ENCODE measurements at regions not wholly inside any gene's neighbourhood (a gene's known extent, or its start where the extent isn't known, plus 50 kb on each side); places are given as distances from the start of the nearest gene placed in this dataset.
A peak's percentile ranks its signal among the peaks of the same experiment; 100 is the strongest.

DNA sequence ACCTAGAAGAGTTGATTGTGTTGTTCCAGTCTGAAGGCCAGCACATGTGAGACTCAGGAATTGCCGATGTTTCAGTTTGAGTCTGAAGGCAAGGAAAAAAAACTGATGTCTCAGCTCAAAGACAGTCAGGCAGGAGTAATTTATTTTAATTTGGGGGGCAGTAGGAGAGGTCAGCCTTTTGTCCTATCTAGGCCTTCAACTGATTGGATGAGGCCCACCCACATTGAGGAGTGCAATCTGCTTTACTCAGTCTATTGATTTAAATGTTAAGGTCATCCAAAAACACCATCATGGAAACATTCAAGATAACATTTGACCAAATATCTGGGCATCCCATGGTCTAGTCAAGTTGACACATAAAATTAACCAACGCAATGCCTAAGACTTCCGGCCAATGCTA lies 288.9 kb downstream of the CDK5RAP2 start:
- DNase-seq, result no peak

DNA sequence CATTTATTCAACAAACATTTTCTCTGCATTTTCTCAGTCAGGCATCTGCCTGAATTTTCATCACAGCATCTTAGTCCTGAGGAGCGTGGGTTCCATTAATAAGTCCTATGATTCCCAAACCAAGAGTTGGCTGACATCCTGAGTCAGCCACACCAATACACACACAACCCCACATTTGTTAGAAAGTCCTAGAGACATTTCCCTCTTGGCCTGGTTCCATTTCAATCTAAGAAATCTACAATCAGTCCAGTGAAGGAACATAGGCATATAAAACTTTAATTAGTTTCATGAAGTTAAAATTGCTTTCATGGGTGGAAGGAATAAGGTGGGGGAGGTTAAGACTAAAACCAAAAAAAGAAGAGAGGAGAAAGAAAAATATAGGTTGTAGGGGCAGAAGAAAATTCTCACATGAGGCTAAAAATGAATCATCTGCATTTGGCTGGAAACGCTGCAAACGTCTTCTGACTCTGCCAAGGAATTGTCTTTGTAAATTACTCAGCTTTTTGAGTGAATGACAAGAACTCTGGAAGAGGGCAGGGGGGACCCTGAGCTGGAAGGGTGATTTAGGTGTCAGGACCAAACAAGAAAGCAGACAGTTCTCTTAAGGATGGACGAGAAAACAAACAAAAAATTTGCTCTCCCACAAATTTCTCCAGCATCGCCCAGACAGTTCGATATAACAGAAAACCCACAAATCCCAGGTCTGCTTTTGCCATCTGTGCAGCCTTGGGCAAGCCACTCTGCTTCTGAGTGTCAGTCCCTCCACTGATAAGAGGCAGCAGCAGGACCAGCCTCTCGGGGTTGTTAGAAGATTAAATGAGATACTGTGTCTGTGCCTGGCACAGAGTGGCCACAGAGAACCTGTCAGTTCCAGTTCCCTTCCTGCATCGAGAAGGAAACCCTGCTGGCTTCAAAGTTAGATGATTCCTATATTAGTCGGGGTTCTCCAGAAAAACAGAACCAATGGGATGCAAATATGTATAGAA lies 289.7 kb downstream of the CDK5RAP2 start:
- DNase-seq, result peak; percentile 6

- DNase-seq, result no peak
Measured at GRCh38 chr9:120289098-120289497, 290.9 kb downstream of the CDK5RAP2 start.

DNA sequence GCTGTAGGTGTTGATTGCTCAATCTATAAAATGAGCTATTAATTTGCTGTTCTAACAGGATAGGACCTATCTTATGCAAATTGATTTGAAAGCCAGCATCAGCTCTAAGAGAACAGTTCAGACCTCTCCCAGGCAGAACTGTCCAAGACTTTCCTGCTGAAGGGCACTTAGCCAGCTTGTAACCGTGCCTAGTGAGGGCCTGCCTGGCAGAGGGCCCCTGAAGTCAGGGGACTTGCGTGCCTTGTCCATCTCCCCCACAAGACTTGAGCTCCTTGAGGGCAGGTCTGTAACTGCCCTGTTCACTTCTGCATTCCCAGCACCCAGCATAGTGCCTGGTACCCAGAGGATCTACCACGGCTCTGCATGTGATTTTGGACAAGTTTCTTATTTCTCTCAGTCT lies 293.4 kb downstream of the CDK5RAP2 start:
- DNase-seq, result no peak

- DNase-seq, result no peak
Measured at GRCh38 chr9:120284821-120285220, 295.1 kb downstream of the CDK5RAP2 start.

- DNase-seq, result no peak
Measured at GRCh38 chr9:120281665-120282064, 298.3 kb downstream of the CDK5RAP2 start.

- DNase-seq, result no peak
Measured at GRCh38 chr9:120267929-120268328, 312.0 kb downstream of the CDK5RAP2 start.

DNA sequence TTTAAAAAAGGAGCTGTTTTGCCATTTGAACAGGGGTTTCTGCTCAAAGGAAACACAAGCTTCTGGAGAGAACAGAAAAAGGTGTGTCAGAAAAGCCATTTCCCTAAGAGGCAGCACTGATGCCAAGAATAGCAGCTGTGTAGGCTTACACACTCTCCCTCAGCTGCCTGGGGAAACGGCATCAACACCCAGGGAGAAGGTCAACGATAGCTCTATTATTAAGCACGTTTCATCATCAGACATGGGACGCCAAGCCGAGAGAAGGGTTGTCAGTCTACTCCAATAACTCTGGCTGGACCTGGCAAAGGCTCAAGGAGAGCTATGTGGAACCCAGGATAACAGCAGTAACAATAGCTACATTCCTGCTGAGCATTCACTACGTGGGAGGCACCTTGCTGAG lies 314.2 kb downstream of the CDK5RAP2 start:
- DNase-seq, result no peak

DNA sequence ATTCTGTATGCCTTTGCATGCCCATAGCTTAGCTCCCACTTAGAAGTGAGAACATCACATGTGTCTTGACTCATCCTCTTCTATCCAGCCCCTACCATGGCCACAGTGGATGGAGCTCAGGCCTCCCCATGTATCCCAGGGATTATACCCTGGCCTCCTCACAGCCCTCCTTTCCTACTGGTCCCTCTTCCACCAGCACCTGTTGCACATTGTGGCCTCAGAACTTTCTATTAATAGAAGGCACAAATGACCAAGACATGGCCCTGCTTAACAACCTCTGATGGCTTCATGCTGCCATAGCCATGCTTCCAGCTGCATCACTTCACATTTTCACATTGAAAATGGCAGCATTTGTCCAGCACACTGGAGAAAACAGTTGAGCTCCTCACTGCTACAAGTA lies 315.4 kb downstream of the CDK5RAP2 start:
- DNase-seq, result no peak

GRCh38 chr9:120263836-120264235 lies 316.1 kb downstream of the CDK5RAP2 start:
- no peak for DNase-seq

DNA sequence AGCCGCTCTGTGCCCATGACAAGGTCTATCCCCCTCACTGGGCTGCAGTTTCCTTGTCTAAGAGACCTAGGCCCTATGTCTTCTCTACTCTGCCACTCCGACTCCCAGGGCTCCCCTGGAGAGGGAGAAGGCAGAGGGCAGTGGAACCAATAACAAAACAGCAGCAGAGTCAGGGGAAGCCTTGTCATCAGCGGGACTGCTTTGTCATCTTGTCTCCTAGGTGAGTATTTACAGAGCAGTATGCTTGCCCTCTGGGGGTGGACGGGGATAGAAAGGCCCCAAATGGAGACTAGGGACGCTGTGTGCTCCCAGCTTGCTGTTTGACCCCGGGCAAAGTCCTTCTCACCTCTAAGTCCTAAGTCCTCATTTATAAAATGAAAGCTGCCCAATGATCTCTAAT lies 318.5 kb downstream of the CDK5RAP2 start:
- no peak for DNase-seq

GRCh38 chr9:120259100-120259499 lies 320.9 kb downstream of the CDK5RAP2 start:
- no peak for DNase-seq

- no peak for DNase-seq
Measured at GRCh38 chr9:120258096-120258495, 321.9 kb downstream of the CDK5RAP2 start.

- no peak for DNase-seq
Measured at GRCh38 chr9:120257483-120257882, 322.5 kb downstream of the CDK5RAP2 start.

- DNase-seq, result no peak
Measured at GRCh38 chr9:120256146-120256545, 323.8 kb downstream of the CDK5RAP2 start.

GRCh38 chr9:120252248-120252647 lies 327.7 kb downstream of the CDK5RAP2 start:
- DNase-seq, result no peak

DNA sequence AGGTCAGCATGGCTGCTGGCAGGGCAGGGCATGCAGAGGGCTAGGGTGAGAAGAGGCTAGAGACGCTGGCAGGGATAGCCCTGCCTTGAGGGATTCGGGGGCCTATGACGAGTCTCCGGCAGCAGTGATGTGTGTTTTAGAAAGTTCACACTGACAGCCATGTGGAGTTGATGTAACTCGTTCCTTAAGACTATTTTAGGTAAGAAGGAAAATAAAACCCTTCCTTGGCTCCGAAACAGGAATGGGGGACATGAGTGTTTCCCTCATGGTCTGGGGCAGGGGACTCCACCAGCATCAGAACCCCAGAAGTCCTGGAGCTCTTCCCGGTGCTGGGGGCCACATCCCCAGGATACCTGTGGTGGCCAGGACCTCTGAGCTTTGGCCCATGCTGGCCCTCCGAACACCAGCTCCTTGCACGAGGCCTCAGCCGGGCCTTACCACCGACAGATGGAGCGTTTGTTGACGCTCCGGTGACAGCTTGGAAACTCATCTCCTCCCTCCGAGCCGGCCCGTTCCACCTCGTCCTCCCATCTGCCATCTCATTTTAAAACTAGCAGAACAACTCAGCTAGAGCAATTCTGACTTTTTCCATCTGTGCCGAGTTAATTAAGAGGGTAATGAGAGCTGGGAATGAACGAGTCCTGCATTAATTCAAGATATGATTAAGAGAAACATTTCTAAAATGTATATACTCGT lies 337.7 kb downstream of the CDK5RAP2 start:
- DNase-seq, result no peak

- no peak for DNase-seq
Measured at GRCh38 chr9:120236596-120236995, 343.4 kb downstream of the CDK5RAP2 start.

DNA sequence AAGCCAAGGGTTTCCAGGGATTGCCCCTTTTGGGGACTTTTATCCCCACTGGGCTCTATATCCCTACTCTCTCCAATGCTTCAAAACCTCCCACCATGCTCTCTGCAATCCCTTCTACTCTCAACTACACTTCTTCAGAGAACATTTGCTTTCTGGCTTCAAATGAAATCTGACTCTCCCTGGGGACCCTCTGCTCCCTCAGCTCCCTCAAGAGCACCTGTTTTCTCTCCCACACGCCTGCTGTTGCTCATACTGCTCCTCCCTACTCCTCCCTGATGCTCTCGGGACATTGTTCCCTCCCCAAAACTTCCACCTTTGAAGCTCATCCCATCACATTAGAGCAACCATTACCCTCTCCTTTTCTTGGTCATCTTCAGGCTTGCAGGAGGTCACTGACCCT lies 344.9 kb downstream of the CDK5RAP2 start:
- DNase-seq, result no peak

DNA sequence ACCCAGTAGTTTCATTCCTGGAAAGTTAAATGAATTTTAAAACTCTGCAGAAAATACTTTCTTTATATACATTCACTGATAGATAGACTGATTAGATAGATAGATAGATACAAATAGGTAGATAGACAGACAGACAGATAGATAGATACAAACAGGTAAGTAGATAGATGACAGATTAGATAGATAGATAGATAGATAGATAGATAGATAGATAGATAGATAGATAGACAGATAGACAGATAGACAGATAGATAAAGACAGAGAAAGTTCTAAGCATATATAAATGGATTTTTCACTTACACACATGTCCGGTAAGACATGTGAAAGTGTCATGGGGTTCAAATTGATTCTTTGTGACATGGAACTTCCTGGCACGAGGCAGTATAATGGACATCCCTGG lies 349.7 kb downstream of the CDK5RAP2 start:
- no peak for DNase-seq

GRCh38 chr9:120221844-120222243 lies 358.1 kb downstream of the CDK5RAP2 start:
- DNase-seq, result no peak

- DNase-seq, result no peak
Measured at GRCh38 chr9:120214332-120214731, 365.6 kb downstream of the CDK5RAP2 start.

- no peak for DNase-seq
Measured at GRCh38 chr9:120212853-120213200, 367.1 kb downstream of the CDK5RAP2 start.
